Osteocyte (in vitro differentiated cells): ENCODE measurements at regions not wholly inside any gene's neighbourhood (a gene's known extent, or its start where the extent isn't known, plus 50 kb on each side); places are given as distances from the start of the nearest gene placed in this dataset.

ENCODE experiments used
- DNase-seq: peaks from one replicate; pipeline ENCODE4 v3.0.0; 2021; ENCODE audit warnings: mixed read lengths; ENCODE audit not compliant: unreplicated experiment; ENCODE audit errors: extremely low spot score
- H3K27ac Mint-ChIP-seq: one replicate; pipeline ENCODE4 v1.8.0; 2021; ENCODE audit warnings: mild to moderate bottlenecking, mixed read lengths; ENCODE audit not compliant: unreplicated experiment
- H3K27me3 Mint-ChIP-seq: one replicate; pipeline ENCODE4 v1.8.0; 2021; ENCODE audit warnings: mixed read lengths; ENCODE audit not compliant: unreplicated experiment
- H3K36me3 Mint-ChIP-seq: one replicate; pipeline ENCODE4 v1.8.0; 2021; ENCODE audit warnings: mixed read lengths; ENCODE audit not compliant: unreplicated experiment
- H3K4me1 Mint-ChIP-seq: one replicate; pipeline ENCODE4 v1.8.0; 2021; ENCODE audit warnings: mixed read lengths; ENCODE audit not compliant: unreplicated experiment
- H3K4me3 Mint-ChIP-seq: one replicate; pipeline ENCODE4 v1.8.0; 2021; ENCODE audit warnings: mild to moderate bottlenecking, moderate library complexity, mixed read lengths; ENCODE audit not compliant: unreplicated experiment
- H3K9me3 Mint-ChIP-seq: one replicate; pipeline ENCODE4 v1.8.0; 2021; ENCODE audit warnings: mixed read lengths; ENCODE audit not compliant: unreplicated experiment
- TF ChIP-seq, protein P1 (sequence below): fragments of 200-600 bp; sonication (generic); IDR thresholded peaks from 2 replicates; pipeline ENCODE4 v1.5.0; 2021; ENCODE audit warnings: antibody characterized with exemption, mild to moderate bottlenecking, moderate library complexity

DNA sequence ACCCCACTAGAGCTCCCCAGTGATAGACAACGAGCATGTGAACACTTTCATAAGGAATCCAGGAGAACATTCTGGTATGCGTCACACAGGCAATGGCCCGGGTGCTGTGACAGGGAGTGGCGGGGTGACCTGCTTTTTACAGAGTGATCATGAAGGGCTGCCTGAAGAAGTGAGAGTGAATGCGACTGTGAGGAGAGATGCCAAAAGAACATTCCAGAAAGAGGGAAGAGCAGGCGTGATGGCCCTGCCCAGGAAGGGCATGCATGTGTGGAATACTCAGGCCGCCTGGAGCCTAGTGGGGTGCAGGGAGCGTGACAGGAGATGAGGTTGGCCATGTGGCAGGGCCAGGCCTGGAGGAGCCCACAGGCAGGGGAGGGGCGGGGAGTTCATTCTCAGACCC, 53.8 kb downstream of the FZD10 start:
- no peak overlapping the region for H3K27ac Mint-ChIP-seq
- no peak for DNase-seq
- TF ChIP-seq, protein P1, sequence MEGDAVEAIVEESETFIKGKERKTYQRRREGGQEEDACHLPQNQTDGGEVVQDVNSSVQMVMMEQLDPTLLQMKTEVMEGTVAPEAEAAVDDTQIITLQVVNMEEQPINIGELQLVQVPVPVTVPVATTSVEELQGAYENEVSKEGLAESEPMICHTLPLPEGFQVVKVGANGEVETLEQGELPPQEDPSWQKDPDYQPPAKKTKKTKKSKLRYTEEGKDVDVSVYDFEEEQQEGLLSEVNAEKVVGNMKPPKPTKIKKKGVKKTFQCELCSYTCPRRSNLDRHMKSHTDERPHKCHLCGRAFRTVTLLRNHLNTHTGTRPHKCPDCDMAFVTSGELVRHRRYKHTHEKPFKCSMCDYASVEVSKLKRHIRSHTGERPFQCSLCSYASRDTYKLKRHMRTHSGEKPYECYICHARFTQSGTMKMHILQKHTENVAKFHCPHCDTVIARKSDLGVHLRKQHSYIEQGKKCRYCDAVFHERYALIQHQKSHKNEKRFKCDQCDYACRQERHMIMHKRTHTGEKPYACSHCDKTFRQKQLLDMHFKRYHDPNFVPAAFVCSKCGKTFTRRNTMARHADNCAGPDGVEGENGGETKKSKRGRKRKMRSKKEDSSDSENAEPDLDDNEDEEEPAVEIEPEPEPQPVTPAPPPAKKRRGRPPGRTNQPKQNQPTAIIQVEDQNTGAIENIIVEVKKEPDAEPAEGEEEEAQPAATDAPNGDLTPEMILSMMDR = no peak
- no peak overlapping the region for H3K4me3 Mint-ChIP-seq
- H3K27me3 Mint-ChIP-seq = no peaks in the 10 kb centered on the region
- H3K4me1 Mint-ChIP-seq = no peaks in the 10 kb centered on the region
- no peaks in the 10 kb centered on the region for H3K36me3 Mint-ChIP-seq
- peaks cover 40% of the 10 kb centered on the region for H3K9me3 Mint-ChIP-seq

GRCh38 chr12:130218682-130219081, 56.4 kb downstream of the FZD10 start:
- Mint-ChIP-seq H3K27me3 (no peaks in the 10 kb centered on the region), H3K27ac (no peak overlapping the region), H3K4me3 (no peak overlapping the region), H3K36me3 (no peaks in the 10 kb centered on the region), H3K9me3 (peaks cover 32% of the 10 kb centered on the region), H3K4me1 (no peaks in the 10 kb centered on the region)
- no peak for DNase-seq
- TF ChIP-seq, protein P1 = no peak

DNA sequence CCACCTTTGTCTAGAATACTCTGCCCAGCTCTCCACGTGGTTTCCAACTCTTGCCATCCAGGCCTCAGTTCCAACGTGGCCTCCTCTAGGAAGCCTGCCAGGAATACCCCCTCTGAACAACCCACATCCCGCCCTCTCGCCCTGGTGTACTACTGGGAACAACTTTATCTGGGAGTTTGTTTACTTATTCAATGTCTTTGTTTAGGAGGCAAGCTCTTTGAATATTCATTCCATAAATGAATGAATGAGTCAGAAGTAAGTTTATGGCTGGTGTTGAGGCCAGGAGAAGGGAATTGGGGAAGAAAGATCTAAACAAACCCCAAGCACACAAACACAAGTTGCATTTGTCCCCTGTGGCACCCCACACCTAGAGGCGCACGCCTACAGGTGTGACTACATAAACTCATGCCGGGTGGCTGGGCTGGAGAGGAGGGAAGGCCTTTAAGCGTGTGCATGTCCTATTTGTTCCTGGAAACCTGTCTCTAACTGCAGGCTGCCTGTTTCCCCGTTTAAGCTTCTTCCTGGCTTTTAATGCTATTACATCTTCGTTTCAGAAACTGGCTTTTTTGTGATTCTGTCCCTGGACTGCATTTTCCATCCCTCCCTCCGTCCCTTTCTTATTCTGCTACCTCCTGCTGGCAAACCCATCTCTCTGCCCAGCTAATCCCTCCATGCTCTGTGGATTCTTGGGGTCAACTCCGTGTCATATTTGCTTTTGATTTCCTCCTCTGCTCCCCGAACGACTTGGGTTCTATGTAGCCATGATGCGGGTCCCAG, 57.9 kb downstream of the FZD10 start:
- Mint-ChIP-seq H3K36me3 (no peaks in the 10 kb centered on the region), H3K4me1 (no peaks in the 10 kb centered on the region), H3K27me3 (no peaks in the 10 kb centered on the region), H3K9me3 (peaks cover 24% of the 10 kb centered on the region), H3K27ac (no peak overlapping the region), H3K4me3 (no peak overlapping the region)
- DNase-seq = no peak
- TF ChIP-seq, protein P1 = no peak

DNA sequence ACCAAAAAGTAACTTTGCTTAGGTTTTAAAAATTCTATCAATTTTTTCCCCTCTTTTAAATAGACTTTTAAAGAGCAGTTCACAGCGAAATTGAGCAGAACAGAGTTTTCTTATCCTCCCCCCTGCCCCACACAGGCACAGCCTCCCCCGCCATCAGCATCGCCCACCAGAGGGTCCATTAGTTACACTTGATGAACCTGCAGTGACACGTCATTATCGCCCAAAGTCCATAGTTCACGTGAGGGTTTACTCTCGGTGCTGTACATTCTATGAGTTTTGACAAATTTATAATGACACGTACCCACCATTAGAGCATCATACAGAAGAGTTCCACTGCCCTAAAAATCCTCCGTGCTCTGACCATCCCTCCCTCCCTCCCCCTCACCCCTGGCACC, 58.4 kb downstream of the FZD10 start:
- peaks cover 21% of the 10 kb centered on the region for H3K9me3 Mint-ChIP-seq
- no peak overlapping the region for H3K27ac Mint-ChIP-seq
- no peak overlapping the region for H3K4me3 Mint-ChIP-seq

DNA sequence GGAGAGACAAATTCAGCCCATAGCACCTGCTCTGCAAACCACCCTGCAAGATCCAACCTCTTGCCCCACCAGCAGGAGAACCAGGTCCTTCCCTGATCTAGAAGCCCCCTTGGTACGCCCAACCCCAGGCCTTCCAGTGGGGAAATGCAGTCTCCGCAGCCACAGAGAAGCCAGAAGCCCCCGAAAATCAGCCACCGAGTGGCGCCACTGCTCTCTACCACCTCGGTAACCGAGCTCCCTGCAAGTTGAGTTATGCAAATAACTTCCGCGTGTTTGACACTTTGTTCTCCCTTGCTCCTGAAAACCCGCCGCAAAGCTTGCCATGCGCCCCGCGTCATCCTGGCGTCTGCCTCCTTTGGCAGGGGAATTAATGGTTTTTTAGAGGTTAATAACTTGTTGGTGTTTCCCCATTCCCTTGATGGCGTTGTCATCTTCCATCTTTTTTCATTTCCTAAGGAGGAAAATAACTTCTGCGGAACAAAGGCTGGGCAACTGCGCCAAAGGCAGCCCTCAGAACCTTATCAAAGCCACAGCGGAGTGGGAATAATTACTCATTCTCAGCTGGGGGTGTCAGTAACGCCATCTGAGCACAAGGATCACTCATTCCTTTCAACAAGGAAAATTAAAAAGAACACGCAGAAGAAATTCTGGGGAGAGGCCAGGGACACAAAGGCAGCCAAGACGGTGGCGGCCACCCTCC, 60.4 kb downstream of the FZD10 start:
- no peak for DNase-seq
- Mint-ChIP-seq H3K36me3 (no peaks in the 10 kb centered on the region), H3K9me3 (peaks cover 12% of the 10 kb centered on the region), H3K4me3 (no peak overlapping the region), H3K4me1 (no peaks in the 10 kb centered on the region), H3K27me3 (no peaks in the 10 kb centered on the region), H3K27ac (no peak overlapping the region)
- TF ChIP-seq, protein P1 = no peak

More for the DNA sequence above, 58.4 kb downstream of the FZD10 start:
- DNase-seq = no peak
- H3K4me1 Mint-ChIP-seq = no peaks in the 10 kb centered on the region
- H3K27me3 Mint-ChIP-seq = no peaks in the 10 kb centered on the region
- H3K36me3 Mint-ChIP-seq = no peaks in the 10 kb centered on the region
- TF ChIP-seq, protein P1 = no peak
